Glutamatergic neuron (in vitro differentiated cells): ENCODE measurements at regions not wholly inside any gene's neighbourhood (a gene's known extent, or its start where the extent isn't known, plus 50 kb on each side); places are given as distances from the start of the nearest gene placed in this dataset.

Source experiments
- DNase-seq: peaks from one replicate; pipeline ENCODE4 v3.0.0; 2022
- H3K27ac Mint-ChIP-seq: one replicate; pipeline ENCODE4 v1.8.0; 2020; ENCODE audit warnings: mild to moderate bottlenecking, mixed read lengths, inconsistent platforms; ENCODE audit not compliant: unreplicated experiment
- H3K27me3 Mint-ChIP-seq: one replicate; pipeline ENCODE4 v1.8.0; 2020; ENCODE audit warnings: mild to moderate bottlenecking, moderate library complexity, mixed read lengths, inconsistent platforms; ENCODE audit not compliant: unreplicated experiment
- H3K36me3 Mint-ChIP-seq: one replicate; pipeline ENCODE4 v1.8.0; 2020; ENCODE audit warnings: mild to moderate bottlenecking, mixed read lengths, inconsistent platforms; ENCODE audit not compliant: unreplicated experiment
- H3K4me1 Mint-ChIP-seq: one replicate; pipeline ENCODE4 v1.8.0; 2020; ENCODE audit warnings: mild to moderate bottlenecking, low read depth, mixed read lengths, inconsistent platforms; ENCODE audit not compliant: unreplicated experiment
- H3K4me3 Mint-ChIP-seq: one replicate; pipeline ENCODE4 v1.8.0; 2020; ENCODE audit warnings: mild to moderate bottlenecking, mixed read lengths, inconsistent platforms; ENCODE audit not compliant: unreplicated experiment
- H3K9me3 Mint-ChIP-seq: one replicate; pipeline ENCODE4 v1.8.0; 2020; ENCODE audit warnings: mild to moderate bottlenecking, moderate library complexity, mixed read lengths, inconsistent platforms; ENCODE audit not compliant: unreplicated experiment
- CTCF ChIP-seq: fragments of 200-600 bp; sonication (generic); IDR thresholded peaks from one replicate; pipeline ENCODE4 v1.5.0; 2021; ENCODE audit not compliant: partially characterized antibody, unreplicated experiment

GRCh38 chr17:77553459-77554066, 404.9 kb upstream of the TNRC6C start:
- Mint-ChIP-seq H3K4me3 (no peak overlapping the region), H3K27me3 (peaks cover 11% of the 10 kb centered on the region), H3K27ac (no peak overlapping the region), H3K4me1 (peaks cover 9% of the 10 kb centered on the region), H3K9me3 (peaks cover 2% of the 10 kb centered on the region), H3K36me3 (no peaks in the 10 kb centered on the region)
- no peak for DNase-seq
- no peak for TF ChIP-seq CTCF

GRCh38 chr17:77555121-77555591, 403.3 kb upstream of the TNRC6C start:
- Mint-ChIP-seq H3K9me3 (peaks cover 2% of the 10 kb centered on the region), H3K27me3 (peaks cover 11% of the 10 kb centered on the region), H3K36me3 (no peaks in the 10 kb centered on the region), H3K4me1 (peaks cover 9% of the 10 kb centered on the region), H3K4me3 (no peak overlapping the region), H3K27ac (no peak overlapping the region)
- TF ChIP-seq CTCF: no peak
- DNase-seq: no peak

- DNase-seq: no peak
- Mint-ChIP-seq H3K36me3 (no peaks in the 10 kb centered on the region), H3K27ac (no peak overlapping the region), H3K4me3 (no peak overlapping the region), H3K4me1 (peaks cover 9% of the 10 kb centered on the region), H3K9me3 (peaks cover 2% of the 10 kb centered on the region), H3K27me3 (peaks cover 11% of the 10 kb centered on the region)
- no peak for TF ChIP-seq CTCF
Measured at GRCh38 chr17:77555741-77556291, 402.7 kb upstream of the TNRC6C start.

- DNase-seq: no peak
- H3K9me3 Mint-ChIP-seq: peaks cover 2% of the 10 kb centered on the region
- H3K36me3 Mint-ChIP-seq: no peaks in the 10 kb centered on the region
- peaks cover 9% of the 10 kb centered on the region for H3K4me1 Mint-ChIP-seq
- H3K27me3 Mint-ChIP-seq: peaks cover 11% of the 10 kb centered on the region
- no peak overlapping the region for H3K4me3 Mint-ChIP-seq
- no peak overlapping the region for H3K27ac Mint-ChIP-seq
- TF ChIP-seq CTCF: no peak
Measured at GRCh38 chr17:77556383-77557061, 402.0 kb upstream of the TNRC6C start.
